GM21515 (cell line): ENCODE measurements at regions not wholly inside any gene's neighbourhood (a gene's known extent, or its start where the extent isn't known, plus 50 kb on each side); places are given as distances from the start of the nearest gene placed in this dataset.

Experiments
- ATAC-seq: cut with Tn5 transposase; IDR thresholded peaks from one replicate; pipeline ENCODE4 v1.9.1; 2021; ENCODE audit not compliant: unreplicated experiment

DNA sequence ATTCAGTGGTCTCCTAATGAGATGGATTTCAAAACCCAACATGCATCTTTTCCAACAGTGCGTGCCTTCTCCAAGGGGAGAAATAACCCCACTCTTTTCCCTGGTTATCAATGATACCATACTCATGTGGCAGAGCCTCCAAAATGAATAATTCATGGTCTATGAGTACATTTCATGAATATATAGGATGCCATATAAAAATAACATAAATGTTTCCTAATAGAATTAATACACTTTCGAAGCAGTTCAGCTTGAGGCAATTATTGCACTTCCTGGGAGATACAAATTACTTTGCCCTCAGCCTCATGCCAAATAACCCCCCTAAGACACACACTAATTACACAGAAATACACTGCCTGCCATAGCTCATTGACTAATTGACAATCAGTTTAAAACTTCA is 318.6 kb downstream of the ZSWIM6 start:
- ATAC-seq = no peak

DNA sequence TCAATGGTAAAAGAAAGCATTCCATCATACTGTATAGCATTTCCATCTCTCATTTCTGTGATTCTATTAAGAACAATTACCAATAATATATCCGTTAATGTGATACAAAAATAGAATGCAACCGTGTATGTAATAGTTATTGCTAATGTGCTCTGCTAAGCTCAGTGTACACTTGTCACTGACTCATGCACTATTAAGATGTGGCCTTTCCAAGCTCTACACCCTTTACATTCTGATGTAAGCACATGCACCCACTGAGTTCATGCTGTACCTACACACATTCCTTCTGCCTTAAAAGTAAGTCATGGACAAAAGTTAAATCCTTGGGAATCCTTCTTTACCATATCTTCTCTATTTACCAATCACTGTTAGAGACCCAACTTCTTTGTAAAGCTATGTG is 319.1 kb downstream of the ZSWIM6 start:
- no peak for ATAC-seq

DNA sequence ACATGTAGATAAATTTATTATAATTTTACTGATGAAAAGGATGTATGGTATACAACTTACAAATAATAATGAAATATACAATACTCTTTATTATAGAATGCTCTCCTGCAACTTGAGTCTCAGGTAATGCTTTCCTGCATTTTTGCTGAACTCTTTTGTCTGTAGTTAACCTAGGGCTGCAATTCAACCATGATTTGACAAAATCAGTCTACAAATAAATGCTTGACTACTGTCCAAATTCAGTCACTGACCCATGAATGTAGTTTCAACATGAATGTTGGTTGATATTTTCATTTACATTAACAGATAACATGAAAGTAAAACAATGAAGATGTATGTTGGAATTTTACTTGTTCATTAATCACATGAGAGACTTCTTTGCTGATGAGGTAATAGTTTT is 320.9 kb downstream of the ZSWIM6 start:
- no peak for ATAC-seq

DNA sequence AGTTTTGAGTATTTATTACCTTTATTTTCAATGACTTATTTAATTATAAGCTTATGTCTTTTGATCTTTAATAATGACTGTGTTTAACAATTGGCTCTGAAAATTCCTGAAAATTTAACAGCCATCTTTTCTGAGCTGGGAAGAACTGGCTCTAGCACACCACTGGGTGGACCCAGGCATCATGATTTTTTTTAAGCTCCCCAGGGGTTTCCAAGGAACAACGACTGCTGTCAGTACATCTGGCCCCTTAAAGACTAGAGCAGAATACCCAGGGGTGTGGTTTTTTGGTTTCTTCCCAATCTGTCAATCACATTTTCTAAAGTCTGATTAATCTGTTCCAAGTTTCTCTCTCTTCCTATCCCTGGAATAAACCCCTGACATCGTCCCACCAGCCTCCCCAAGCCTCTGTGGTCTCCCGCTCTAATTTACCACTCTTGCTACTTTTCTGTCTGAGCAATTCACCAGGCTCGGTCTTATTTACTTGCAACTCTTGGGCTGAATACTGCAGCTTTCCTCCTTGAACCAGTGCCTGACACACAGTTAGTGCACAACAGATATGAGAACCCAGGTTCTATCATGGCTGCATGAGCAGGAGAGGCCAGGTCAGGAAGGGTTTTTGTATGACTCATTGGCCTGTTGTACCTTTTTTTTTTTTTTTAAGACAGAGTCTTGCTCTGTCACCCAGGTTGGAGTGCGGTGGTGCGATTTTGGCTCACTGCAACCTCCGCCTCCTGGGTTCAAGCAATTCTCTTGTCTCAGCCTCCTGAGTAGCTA is 321.9 kb downstream of the ZSWIM6 start:
- ATAC-seq = no peak

GRCh38 chr5:61654876-61655275 is 322.8 kb downstream of the ZSWIM6 start:
- ATAC-seq = no peak

- no peak for ATAC-seq
Observed at GRCh38 chr5:61657010-61657409, 325.0 kb downstream of the ZSWIM6 start.

GRCh38 chr5:61657686-61658085 is 325.6 kb downstream of the ZSWIM6 start:
- ATAC-seq = no peak

GRCh38 chr5:61658592-61659008 is 326.5 kb downstream of the ZSWIM6 start:
- ATAC-seq = peak; percentile 79

- ATAC-seq = no peak
Observed at GRCh38 chr5:61659221-61659696, 327.2 kb downstream of the ZSWIM6 start.

GRCh38 chr5:61662670-61663069 is 330.6 kb downstream of the ZSWIM6 start:
- ATAC-seq = no peak

DNA sequence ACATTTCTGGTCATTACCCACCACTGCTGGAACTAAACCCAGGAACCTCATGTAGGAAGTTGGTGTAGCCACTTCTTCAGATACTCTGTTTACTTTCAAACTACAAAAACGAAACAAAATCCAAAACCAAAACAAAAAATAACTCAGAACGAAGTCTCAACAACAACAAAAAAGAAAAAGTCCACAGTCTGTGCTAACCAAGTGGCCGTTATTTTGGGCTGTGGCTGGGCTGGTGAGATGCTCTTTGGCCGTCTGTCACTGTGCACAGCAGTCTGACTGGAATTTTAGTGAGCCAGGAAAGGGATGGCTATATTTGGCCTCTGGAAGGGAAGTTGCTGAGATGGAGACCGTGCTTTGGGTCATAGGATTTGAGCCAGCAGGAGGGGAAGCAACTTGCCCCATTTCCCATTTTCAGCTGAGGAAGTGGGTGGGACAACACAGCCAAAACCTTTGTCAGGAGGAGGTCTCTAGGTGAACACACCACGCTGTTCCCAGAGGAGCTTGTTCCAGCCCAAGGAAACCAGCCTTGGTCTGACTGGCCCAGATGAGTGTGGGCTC is 334.1 kb downstream of the ZSWIM6 start:
- ATAC-seq = no peak

GRCh38 chr5:61667525-61668218 is 335.6 kb downstream of the ZSWIM6 start:
- no peak for ATAC-seq

DNA sequence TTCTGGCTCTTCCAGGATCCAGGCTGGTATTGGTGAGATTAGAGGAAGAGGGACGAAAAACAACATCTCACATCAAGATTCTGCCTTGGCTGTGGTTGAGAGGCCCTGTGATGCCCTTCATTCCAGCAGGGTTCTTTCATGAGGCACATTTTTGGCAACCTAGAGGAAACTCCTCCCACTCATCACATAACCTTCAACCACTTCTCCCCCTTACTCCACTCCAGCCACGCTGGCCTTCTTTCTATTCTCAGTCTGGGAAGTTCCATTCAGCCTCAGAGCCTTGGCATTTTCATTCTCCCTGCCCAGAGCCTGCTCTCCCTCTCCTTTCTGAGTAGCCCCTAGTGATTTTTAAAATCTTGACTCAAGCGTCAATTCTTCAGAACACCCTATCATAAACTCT is 337.5 kb downstream of the ZSWIM6 start:
- ATAC-seq = no peak

GRCh38 chr5:61670941-61671340 is 338.9 kb downstream of the ZSWIM6 start:
- no peak for ATAC-seq

DNA sequence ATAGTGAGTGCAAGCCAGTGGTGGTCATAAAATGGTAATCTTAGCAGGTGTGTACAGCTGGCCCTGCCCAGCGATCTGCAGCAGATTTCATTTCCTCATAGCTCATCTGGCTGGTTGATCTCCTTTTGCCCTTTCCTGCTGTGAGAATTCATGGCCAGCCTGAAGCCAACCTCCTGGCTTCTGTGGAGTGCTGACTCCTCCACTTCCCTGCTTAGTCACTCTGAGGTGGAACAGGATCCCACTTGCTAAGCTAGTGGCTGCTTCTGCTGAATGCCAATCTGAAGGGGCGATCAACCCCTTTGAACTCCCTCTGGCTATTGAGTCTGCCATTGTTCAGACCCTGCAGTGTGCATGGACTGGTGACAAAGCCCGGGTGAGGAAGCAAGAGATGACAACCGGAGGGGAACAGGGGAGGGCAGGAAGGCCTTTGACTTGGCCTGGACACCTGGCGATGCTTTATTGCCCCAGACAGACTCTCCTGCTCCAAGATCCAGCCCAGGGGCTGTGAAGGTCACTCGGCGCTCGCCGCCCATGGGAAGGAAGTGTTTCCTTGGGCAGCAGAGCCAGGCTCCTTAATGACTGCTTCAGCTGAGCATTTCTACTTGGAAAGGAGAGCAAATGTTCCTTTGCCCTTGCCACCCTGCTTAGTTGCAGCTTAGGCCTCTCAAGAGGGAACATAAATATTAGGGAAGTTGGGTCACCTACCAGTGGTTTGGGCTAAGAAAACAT is 341.1 kb downstream of the ZSWIM6 start:
- ATAC-seq = no peak

DNA sequence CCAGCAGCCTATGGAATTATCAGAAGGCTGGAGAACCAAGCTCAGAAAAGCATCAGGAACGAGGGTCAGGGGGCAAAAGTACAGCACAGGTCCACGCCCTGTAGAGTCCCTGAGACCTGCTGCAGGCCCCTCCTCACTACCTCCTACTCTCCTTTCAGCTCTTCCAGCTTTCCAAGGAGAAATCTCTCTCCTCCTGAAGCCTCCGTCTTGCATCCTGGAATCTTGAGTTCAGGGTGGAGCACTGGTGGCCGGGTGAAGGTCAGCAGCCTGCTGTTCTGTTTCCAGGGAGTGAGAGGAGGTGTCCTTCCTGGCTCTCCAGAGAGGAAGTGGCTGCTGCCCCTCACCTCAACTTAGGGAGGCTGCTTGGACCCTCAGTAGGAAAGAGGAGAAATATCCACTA is 342.3 kb downstream of the ZSWIM6 start:
- ATAC-seq = no peak

DNA sequence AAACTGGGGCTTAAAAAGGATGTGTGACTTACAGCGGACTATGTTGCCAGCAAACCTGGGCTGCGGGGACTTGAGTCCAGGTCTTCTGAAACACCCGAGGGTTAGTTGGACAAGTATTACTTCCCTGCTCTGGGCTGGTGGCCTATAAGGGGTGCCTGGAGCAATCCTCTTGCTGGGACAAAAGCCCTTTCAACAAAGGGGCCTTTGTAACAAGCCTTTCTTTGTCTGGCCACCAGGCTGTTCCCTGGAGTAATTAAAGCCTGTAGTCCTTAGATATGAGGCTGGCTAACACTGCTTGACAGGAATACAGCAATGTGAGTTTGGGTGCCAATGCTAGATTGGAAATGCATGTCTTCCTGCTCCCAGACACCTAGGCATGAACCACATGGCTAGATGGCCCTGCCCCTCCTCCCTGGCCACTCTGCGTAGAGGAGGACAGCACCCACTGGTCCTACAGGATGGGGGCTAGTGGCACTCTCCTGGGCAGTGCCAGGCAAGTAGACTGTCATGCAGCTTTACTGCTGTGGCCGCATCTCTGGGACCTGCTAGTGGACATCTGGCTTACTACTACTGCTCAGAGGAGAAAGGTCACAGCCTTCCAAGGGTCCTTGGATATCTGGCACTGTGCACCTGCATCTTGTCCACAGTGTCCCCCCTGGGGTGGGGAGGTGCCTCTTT is 343.1 kb downstream of the ZSWIM6 start:
- ATAC-seq = no peak

- no peak for ATAC-seq
Observed at GRCh38 chr5:61677220-61677619, 345.2 kb downstream of the ZSWIM6 start.

DNA sequence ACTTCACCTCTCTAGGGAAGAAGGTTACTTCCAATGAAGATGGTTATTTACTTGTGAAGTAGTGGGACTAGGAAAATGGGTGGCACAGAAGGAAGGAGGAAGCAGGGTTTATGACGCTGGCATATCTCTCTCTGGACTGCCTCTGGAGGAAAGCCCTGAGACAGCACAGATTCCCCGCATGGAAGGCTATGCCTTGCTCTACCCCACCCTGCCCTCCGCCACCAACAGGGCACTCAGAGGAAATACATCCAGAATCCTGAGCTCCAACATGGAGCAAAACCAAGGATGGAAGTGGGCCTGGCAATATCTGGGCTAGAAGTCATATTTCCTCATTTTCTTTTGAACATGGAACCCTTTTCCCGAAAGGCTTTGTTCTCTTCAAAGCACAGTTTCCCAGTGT is 346.9 kb downstream of the ZSWIM6 start:
- ATAC-seq = no peak

GRCh38 chr5:61679562-61679961 is 347.5 kb downstream of the ZSWIM6 start:
- no peak for ATAC-seq

- no peak for ATAC-seq
Observed at GRCh38 chr5:61680247-61680646, 348.2 kb downstream of the ZSWIM6 start.
